ENCODE measurements at regions not wholly inside any gene's neighbourhood (a gene's known extent, or its start where the extent isn't known, plus 50 kb on each side); places are given as distances from the start of the nearest gene placed in this dataset.

DNA sequence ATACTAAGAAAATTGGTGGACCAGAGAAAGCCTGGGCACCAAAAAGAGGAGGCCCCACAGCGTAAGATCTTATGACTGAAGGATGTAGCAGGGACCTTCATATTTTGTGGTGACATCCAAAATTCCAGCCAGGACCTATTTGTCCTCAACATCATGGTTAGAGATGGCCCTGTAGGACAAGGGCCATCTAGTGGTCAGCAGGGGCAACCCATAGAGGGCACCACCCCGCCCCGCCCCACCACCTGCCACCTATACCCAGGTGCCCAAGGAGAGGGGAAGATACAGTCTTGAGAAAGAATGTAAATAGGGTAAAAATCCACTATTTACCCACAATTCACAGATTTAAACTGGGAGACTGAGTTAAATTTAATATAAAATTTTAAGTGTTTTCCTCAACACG lies 59.6 kb upstream of the TMEM163 start:
- no peak for DNase-seq (ENCODE audit: insufficient read length, low spot score)
- no peak for FAIRE-seq

GRCh38 chr2:134780972-134781371 lies 57.4 kb upstream of the ACMSD start:
- no peak for DNase-seq (ENCODE audit: insufficient read length, low spot score)
- no peak for TF ChIP-seq POU2F2 (IDR thresholded peaks at IDR 0.05; ENCODE audit: low read depth, low read length)
- no peak for TF ChIP-seq POLR2A (IDR thresholded peaks at IDR 0.05; ENCODE audit: low read depth, low read length)
- no peak for TF ChIP-seq POLR2AphosphoS5 (IDR thresholded peaks at IDR 0.05; ENCODE audit: low read depth, low read length)
- no peak for TF ChIP-seq PAX5 (IDR thresholded peaks at IDR 0.05; ENCODE audit: insufficient read depth, low read length, severe bottlenecking)
- TF ChIP-seq SPI1 (IDR thresholded peaks at IDR 0.05; ENCODE audit: low read depth, low read length), result no peak
- TF ChIP-seq TAF1 (IDR thresholded peaks at IDR 0.05; ENCODE audit: low read depth, low read length), result no peak
- FAIRE-seq, result peak; percentile 5

More for the DNA sequence above, 59.6 kb upstream of the TMEM163 start:
- TF ChIP-seq TAF1 (IDR thresholded peaks at IDR 0.05; ENCODE audit: low read depth, low read length), result no peak
- TF ChIP-seq SPI1 (IDR thresholded peaks at IDR 0.05; ENCODE audit: low read depth, low read length), result no peak
- no peak for TF ChIP-seq PAX5 (IDR thresholded peaks at IDR 0.05; ENCODE audit: insufficient read depth, low read length, severe bottlenecking)
- no peak for TF ChIP-seq POU2F2 (IDR thresholded peaks at IDR 0.05; ENCODE audit: low read depth, low read length)
- no peak for TF ChIP-seq POLR2AphosphoS5 (IDR thresholded peaks at IDR 0.05; ENCODE audit: low read depth, low read length)
- TF ChIP-seq POLR2A (IDR thresholded peaks at IDR 0.05; ENCODE audit: low read depth, low read length), result no peak

DNA sequence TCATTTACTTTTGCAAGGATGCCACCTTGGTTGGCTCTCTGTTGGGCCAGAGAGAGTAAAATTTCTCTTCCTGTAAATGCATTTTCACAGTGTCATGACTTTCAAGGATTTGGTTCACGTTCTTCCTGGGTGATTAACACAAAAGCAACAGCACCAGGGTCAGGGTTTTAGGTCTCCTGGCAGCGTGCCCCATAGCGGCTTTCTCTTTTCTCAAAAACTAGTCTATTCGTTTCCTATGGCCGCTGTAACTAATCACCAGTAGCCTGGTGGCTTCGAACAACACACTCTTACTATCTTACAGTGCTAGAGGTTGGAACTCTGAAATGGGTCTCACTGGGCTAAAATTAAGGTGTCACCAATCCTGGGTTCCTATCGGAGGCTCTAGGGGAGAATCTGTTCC lies 56.3 kb upstream of the ACMSD start:
- DNase-seq (ENCODE audit: insufficient read length, low spot score) (no peak), FAIRE-seq (no peak)
- TF ChIP-seq SPI1 (IDR thresholded peaks at IDR 0.05; ENCODE audit: low read depth, low read length) (no peak), TAF1 (IDR thresholded peaks at IDR 0.05; ENCODE audit: low read depth, low read length) (no peak), POLR2AphosphoS5 (IDR thresholded peaks at IDR 0.05; ENCODE audit: low read depth, low read length) (no peak), POU2F2 (IDR thresholded peaks at IDR 0.05; ENCODE audit: low read depth, low read length) (no peak), POLR2A (IDR thresholded peaks at IDR 0.05; ENCODE audit: low read depth, low read length) (no peak), PAX5 (IDR thresholded peaks at IDR 0.05; ENCODE audit: insufficient read depth, low read length, severe bottlenecking) (no peak)

GRCh38 chr2:134782792-134783191 lies 55.6 kb upstream of the ACMSD start:
- no peak for DNase-seq (ENCODE audit: insufficient read length, low spot score)
- no peak for FAIRE-seq

GRCh38 chr2:134783912-134784311 lies 54.5 kb upstream of the ACMSD start:
- no peak for FAIRE-seq
- TF ChIP-seq POU2F2 (IDR thresholded peaks at IDR 0.05; ENCODE audit: low read depth, low read length), result no peak
- TF ChIP-seq PAX5 (IDR thresholded peaks at IDR 0.05; ENCODE audit: insufficient read depth, low read length, severe bottlenecking), result no peak
- TF ChIP-seq TAF1 (IDR thresholded peaks at IDR 0.05; ENCODE audit: low read depth, low read length), result no peak
- TF ChIP-seq SPI1 (IDR thresholded peaks at IDR 0.05; ENCODE audit: low read depth, low read length), result no peak
- no peak for TF ChIP-seq POLR2AphosphoS5 (IDR thresholded peaks at IDR 0.05; ENCODE audit: low read depth, low read length)
- no peak for TF ChIP-seq POLR2A (IDR thresholded peaks at IDR 0.05; ENCODE audit: low read depth, low read length)

More at GRCh38 chr2:134782792-134783191, 55.6 kb upstream of the ACMSD start:
- TF ChIP-seq POLR2AphosphoS5 (IDR thresholded peaks at IDR 0.05; ENCODE audit: low read depth, low read length), result no peak
- no peak for TF ChIP-seq PAX5 (IDR thresholded peaks at IDR 0.05; ENCODE audit: insufficient read depth, low read length, severe bottlenecking)
- no peak for TF ChIP-seq TAF1 (IDR thresholded peaks at IDR 0.05; ENCODE audit: low read depth, low read length)
- no peak for TF ChIP-seq POLR2A (IDR thresholded peaks at IDR 0.05; ENCODE audit: low read depth, low read length)
- TF ChIP-seq SPI1 (IDR thresholded peaks at IDR 0.05; ENCODE audit: low read depth, low read length), result no peak
- no peak for TF ChIP-seq POU2F2 (IDR thresholded peaks at IDR 0.05; ENCODE audit: low read depth, low read length)

GRCh38 chr2:134785659-134786430 lies 52.6 kb upstream of the ACMSD start:
- DNase-seq (ENCODE audit: insufficient read length, low spot score) (no peak), FAIRE-seq (no peak)
- TF ChIP-seq PAX5 (IDR thresholded peaks at IDR 0.05; ENCODE audit: insufficient read depth, low read length, severe bottlenecking), result no peak
- no peak for TF ChIP-seq TAF1 (IDR thresholded peaks at IDR 0.05; ENCODE audit: low read depth, low read length)
- TF ChIP-seq POLR2A (IDR thresholded peaks at IDR 0.05; ENCODE audit: low read depth, low read length), result no peak
- no peak for TF ChIP-seq SPI1 (IDR thresholded peaks at IDR 0.05; ENCODE audit: low read depth, low read length)
- no peak for TF ChIP-seq POLR2AphosphoS5 (IDR thresholded peaks at IDR 0.05; ENCODE audit: low read depth, low read length)
- no peak for TF ChIP-seq POU2F2 (IDR thresholded peaks at IDR 0.05; ENCODE audit: low read depth, low read length)

More at GRCh38 chr2:134783912-134784311, 54.5 kb upstream of the ACMSD start:
- DNase-seq (ENCODE audit: insufficient read length, low spot score), result no peak

DNA sequence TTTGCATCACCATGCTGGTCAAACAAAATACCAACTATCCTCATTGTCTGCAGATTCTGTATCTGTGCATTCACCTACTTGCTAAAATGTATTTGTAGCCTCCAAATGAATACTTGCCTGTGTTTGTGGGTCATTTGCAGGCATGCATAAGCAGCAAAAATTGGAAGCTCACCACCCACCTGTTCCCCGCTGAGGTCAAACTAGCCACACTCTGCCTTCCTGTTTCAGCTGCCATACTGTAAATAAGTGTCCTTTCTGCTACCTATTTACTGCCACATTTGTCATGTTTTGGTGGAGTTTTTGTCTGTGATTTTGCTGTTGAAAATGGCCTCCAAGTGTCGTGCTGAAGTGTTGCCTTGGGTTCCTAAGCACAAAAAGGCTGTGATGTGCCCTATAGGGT lies 50.0 kb upstream of the ACMSD start:
- TF ChIP-seq POU2F2 (IDR thresholded peaks at IDR 0.05; ENCODE audit: low read depth, low read length) (no peak), POLR2A (IDR thresholded peaks at IDR 0.05; ENCODE audit: low read depth, low read length) (no peak), PAX5 (IDR thresholded peaks at IDR 0.05; ENCODE audit: insufficient read depth, low read length, severe bottlenecking) (no peak), POLR2AphosphoS5 (IDR thresholded peaks at IDR 0.05; ENCODE audit: low read depth, low read length) (no peak), SPI1 (IDR thresholded peaks at IDR 0.05; ENCODE audit: low read depth, low read length) (no peak), TAF1 (IDR thresholded peaks at IDR 0.05; ENCODE audit: low read depth, low read length) (no peak)
- peak; percentile 72 for FAIRE-seq

More for the DNA sequence above, 50.0 kb upstream of the ACMSD start:
- DNase-seq (ENCODE audit: insufficient read length, low spot score), result no peak

Data from GM12891 (cell line).